GM12872 (cell line): ENCODE measurements at regions not wholly inside any gene's neighbourhood (a gene's known extent, or its start where the extent isn't known, plus 50 kb on each side); places are given as distances from the start of the nearest gene placed in this dataset.

ENCODE experiments used
- TF ChIP-seq, protein P1 (sequence below): IDR thresholded peaks from 3 replicates; pipeline ENCODE4 v1.5.1; 2011; ENCODE audit warnings: low read depth, mild to moderate bottlenecking, low read length, moderate library complexity; ENCODE audit not compliant: insufficient read depth

DNA sequence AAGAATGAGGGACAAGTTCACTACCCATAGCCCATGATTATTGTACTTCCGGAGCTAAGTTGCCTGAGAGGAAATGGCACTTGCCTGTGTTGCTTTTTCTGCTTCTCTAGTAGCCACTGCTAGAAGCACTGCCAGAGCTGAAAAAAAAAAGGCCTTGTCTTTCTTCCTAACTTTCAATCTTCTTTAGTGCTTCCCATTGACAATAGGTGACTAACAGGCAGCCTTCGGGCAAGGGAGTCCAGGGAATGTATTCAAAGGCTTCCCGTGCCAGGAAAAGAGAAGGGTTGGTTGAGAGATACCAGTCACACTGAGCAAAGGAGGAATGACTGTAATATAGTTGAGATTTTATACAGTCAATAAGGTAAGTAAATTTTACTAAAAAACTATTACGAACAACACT is 242.0 kb downstream of the CALCRL start:
- TF ChIP-seq, protein P1, sequence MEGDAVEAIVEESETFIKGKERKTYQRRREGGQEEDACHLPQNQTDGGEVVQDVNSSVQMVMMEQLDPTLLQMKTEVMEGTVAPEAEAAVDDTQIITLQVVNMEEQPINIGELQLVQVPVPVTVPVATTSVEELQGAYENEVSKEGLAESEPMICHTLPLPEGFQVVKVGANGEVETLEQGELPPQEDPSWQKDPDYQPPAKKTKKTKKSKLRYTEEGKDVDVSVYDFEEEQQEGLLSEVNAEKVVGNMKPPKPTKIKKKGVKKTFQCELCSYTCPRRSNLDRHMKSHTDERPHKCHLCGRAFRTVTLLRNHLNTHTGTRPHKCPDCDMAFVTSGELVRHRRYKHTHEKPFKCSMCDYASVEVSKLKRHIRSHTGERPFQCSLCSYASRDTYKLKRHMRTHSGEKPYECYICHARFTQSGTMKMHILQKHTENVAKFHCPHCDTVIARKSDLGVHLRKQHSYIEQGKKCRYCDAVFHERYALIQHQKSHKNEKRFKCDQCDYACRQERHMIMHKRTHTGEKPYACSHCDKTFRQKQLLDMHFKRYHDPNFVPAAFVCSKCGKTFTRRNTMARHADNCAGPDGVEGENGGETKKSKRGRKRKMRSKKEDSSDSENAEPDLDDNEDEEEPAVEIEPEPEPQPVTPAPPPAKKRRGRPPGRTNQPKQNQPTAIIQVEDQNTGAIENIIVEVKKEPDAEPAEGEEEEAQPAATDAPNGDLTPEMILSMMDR = no peak

DNA sequence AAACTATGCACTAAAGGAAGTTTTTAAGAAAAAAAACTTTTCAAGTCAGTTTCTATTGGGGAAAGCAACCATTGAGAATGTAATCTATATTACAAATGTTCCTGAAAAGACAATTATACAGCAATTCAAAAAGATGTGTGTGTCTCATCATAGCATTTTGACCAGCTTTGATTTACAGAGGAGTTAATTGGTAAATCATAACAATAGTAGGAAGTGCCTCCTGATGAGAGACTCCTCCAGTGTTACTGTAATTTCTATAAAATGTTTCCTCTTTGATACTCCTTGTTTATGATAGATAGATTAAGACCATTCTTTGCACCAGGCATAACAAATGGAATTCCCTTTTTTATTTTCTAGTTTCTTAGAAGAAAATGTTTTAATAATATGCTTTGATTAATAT is 249.9 kb downstream of the CALCRL start:
- TF ChIP-seq, protein P1 = no peak

DNA sequence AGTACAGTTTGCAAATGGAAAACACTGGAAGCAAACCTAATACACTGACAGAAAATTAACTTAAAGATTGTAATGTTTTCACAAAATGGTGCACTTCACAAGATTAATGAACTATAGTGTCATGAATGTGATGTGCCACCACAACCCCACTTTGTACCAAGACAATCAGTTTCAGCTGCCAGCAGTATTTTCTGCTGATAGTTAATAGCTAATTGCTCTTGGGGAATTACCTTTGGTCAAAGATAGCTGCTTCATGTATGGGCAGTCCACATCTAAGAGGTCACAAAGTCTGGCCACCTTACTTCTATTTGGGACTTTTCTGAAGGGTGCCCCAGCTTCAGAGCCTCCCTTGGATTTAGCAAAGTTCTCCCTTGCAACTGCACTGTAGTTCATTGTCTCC is 254.0 kb downstream of the CALCRL start:
- TF ChIP-seq, protein P1 = no peak

DNA sequence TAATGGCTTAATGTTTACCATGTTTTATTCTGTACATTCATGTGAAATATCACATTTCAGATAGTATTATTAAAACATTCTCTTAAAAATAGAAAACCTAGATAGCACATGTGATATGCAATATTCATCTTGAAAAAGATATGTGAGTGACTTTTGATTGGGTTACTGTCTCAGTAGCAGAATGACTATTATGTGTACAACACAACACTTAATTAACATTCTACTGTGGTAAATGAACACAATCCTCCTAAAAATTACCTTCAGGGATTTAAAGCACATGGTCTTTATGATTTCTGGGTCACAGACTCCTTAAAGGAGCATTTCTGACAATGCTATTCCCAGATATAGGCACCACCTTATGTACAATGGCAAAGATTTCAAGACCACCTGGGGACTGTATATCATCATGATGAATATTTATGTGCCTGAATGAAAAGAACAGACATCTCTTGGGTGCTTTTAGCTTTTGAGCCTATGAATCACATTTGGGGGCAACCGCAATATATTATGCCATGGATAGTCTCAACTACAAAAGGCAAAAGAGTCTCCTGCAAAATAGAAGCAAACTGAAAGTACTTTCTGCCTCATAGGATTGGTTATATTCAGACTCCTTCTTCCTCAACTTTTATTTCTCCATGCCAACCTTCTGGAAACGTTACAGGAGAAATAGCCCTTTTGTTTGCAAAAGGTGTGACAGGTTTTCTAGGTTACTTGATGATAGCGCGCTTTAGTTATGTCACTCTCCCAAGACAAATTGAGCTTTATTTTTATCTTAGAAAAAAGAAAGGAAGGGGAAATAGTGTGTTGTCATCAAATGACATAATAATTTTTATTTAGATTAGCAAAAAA is 259.0 kb downstream of the CALCRL start:
- TF ChIP-seq, protein P1 = no peak

DNA sequence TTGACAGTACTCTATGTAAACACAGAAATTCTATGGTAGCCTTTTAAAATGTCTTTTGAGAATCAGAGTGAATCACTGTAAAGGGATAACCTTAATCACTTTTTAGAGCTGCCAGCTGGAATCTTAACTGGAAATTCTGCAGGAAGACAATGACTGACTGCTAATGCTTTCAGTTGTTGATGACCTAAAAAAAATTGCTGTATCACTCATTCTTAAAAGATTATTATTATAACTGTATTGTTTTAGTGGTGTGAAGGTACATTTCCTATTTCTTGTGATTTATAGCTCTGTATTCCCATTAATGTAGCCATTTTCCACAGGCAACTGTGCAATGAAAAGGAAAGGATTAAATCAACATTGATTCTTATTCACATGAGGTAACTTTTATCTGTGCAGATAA is 260.5 kb downstream of the CALCRL start:
- TF ChIP-seq, protein P1 = no peak

DNA sequence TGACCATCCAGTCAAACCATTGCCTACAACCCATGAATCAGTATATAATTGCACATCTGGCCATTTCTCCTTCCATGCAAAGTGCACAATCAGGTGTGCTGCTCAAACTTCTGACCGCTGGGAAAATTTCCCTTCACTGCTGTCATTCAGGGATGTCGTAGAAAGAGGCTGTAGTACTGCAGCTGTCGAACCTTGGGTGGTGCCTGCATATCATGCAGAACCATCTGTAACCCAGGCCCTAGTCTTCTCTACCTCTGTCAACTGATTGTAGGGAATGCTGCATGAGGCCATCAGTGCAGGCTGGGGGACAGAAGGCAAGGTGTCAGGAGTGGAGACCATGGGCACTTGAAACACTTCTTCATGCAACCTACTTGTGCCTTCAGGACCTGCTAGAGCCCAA is 267.5 kb downstream of the CALCRL start:
- TF ChIP-seq, protein P1 = no peak

DNA sequence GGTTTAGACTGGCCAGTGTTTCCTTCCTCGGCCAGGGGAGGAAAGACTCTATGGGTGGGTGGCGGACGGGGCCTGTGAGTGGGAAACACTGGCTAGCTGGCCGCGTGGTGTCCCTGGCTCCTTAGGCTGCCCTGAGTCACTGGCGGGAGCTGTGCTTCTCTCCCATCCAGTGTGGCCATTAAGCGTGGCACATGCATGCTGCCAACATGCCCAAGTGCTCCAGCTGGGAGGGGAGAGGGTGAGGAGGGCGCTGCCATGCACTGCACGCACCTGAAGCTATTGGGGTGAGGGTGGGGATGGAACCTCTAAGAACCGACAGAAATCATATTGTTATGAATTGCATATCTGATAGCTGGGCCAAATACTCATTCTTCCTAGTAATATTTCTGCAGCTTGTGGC is 270.8 kb downstream of the CALCRL start:
- TF ChIP-seq, protein P1 = no peak
